Activated CD4-positive, alpha-beta T cell treated with anti-CD3 and anti-CD28 coated beads, Interleukin-2, amount 10 ng/mL, durations not matched to agents 7 days and 5 days (primary cell): ENCODE measurements at regions not wholly inside any gene's neighbourhood (a gene's known extent, or its start where the extent isn't known, plus 50 kb on each side); places are given as distances from the start of the nearest gene placed in this dataset.
A peak's percentile ranks its signal among the peaks of the same experiment; 100 is the strongest.

Source experiments
- CTCF ChIA-PET: fragments of 350-600 bp; sonication (Branson Sonifier 250); formaldehyde crosslinking; loops from one replicate; lab custom pipeline; 2021; ENCODE audit warnings: antibody characterized with exemption; lab: Charles Lee
- POLR2A ChIA-PET: fragments of 350-600 bp; sonication (Branson Sonifier 250); formaldehyde crosslinking; loops from one replicate; lab custom pipeline; 2021; ENCODE audit warnings: antibody characterized with exemption; lab: Charles Lee
- DNase-seq: peaks from one replicate; pipeline ENCODE4 v3.0.0-alpha.2; 2020
- H3K27ac Mint-ChIP-seq: one replicate; pipeline ENCODE4 v1.8.0; 2021; ENCODE audit warnings: mild to moderate bottlenecking, moderate library complexity, mixed read lengths
- H3K27me3 Mint-ChIP-seq: one replicate; pipeline ENCODE4 v1.8.0; 2021; ENCODE audit warnings: mixed read lengths
- H3K36me3 Mint-ChIP-seq: one replicate; pipeline ENCODE4 v1.8.0; 2021; ENCODE audit warnings: low read depth, mixed read lengths
- H3K4me1 Mint-ChIP-seq: one replicate; pipeline ENCODE4 v1.8.0; 2021; ENCODE audit warnings: mixed read lengths
- H3K4me3 Mint-ChIP-seq: one replicate; pipeline ENCODE4 v1.8.0; 2021; ENCODE audit warnings: mild to moderate bottlenecking, moderate library complexity, mixed read lengths
- H3K9me3 Mint-ChIP-seq: one replicate; pipeline ENCODE4 v1.8.0; 2021; ENCODE audit warnings: mixed read lengths

DNA sequence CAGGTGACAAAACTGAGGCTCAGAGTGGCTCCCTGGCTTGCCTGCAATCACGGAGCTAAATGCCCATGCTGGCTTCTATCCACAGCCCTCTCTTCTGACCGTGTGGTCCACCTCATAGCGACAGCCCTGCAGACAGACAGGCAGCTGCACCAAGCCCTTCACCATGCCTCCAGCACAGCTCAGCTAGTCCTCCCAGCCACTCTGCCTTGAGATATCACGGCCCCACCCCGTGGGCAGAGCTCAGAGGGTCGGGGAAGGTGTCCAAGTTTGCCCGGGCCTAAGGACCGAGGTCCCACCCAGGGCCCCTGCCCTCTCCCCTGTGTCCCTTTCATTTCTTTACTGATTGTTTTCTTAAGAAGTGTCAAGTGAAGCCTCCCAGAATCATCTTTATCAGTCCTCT, 128.2 kb upstream of the GLI2 start:
- H3K9me3 Mint-ChIP-seq: no peaks in the 10 kb centered on the region
- H3K36me3 Mint-ChIP-seq: no peaks in the 10 kb centered on the region
- H3K4me3 Mint-ChIP-seq: no peak overlapping the region
- H3K27me3 Mint-ChIP-seq: peaks cover 3% of the 10 kb centered on the region
- DNase-seq: no peak
- POLR2A ChIA-PET: no interaction called here
- no peaks in the 10 kb centered on the region for H3K4me1 Mint-ChIP-seq
- CTCF ChIA-PET: no interaction called here
- no peak overlapping the region for H3K27ac Mint-ChIP-seq

GRCh38 chr2:120607996-120608395, 127.7 kb upstream of the GLI2 start:
- CTCF ChIA-PET: no interaction called here
- no peaks in the 10 kb centered on the region for H3K9me3 Mint-ChIP-seq
- H3K36me3 Mint-ChIP-seq: no peaks in the 10 kb centered on the region
- H3K4me3 Mint-ChIP-seq: no peak overlapping the region
- peaks cover 3% of the 10 kb centered on the region for H3K27me3 Mint-ChIP-seq
- DNase-seq: no peak
- no peaks in the 10 kb centered on the region for H3K4me1 Mint-ChIP-seq
- H3K27ac Mint-ChIP-seq: no peak overlapping the region
- POLR2A ChIA-PET: no interaction called here

DNA sequence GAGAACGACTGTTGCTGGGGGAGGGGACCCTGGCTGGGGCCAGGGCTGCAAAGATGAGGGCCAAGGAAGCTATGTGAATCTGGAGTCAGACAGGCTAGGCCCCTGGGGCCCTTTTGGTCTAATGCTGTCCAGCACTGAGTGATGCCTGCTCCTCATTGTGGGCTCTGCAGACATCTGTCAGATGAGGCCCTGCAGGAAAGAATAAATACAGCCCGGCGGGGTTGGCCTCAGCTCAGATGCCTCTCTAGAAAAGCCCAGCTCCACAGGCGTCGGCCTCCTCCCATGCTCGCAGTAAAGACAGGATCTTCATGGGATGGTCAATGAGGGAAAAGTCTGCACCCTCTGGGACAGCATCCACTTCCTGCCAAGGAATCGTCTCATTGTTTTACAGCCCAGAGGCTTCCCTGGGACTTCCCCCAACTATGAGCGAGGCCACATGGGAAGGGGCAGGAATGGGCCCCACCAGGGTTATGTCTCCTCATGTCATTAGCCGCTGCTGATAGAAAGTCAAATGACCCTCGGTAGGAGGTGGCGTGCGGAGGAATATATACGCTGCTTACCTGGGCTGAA, 125.8 kb upstream of the GLI2 start:
- CTCF ChIA-PET: no interaction called here
- Mint-ChIP-seq H3K36me3 (no peaks in the 10 kb centered on the region), H3K4me3 (no peak overlapping the region), H3K9me3 (no peaks in the 10 kb centered on the region), H3K4me1 (no peaks in the 10 kb centered on the region), H3K27ac (no peak overlapping the region), H3K27me3 (no peaks in the 10 kb centered on the region)
- POLR2A ChIA-PET: no interaction called here
- DNase-seq: no peak

DNA sequence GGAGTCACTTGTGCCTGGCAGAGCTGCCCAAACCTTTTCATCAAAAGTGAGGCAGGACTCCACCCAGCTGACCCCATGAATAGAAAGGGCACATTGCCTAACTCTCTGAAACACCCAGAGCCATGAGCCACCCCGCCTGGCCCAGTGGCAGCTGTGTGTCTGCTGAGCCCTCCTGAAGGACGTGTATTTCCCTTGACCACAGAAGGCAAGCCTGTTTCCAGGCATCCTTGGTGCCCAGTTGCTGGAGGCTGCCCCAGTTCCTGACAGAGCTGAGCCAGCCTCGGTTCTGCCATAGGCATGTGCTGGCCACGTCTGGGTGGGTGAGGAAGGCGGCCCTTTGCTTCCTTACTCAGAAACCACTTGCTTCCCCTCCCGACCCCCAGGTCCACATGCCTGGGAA, 124.7 kb upstream of the GLI2 start:
- POLR2A ChIA-PET: no interaction called here
- Mint-ChIP-seq H3K9me3 (no peaks in the 10 kb centered on the region), H3K4me3 (no peak overlapping the region), H3K4me1 (no peaks in the 10 kb centered on the region), H3K27me3 (no peaks in the 10 kb centered on the region), H3K36me3 (no peaks in the 10 kb centered on the region), H3K27ac (no peak overlapping the region)
- DNase-seq: no peak
- CTCF ChIA-PET: interaction anchor here (1.2 kb wide), 1 partner anchor 32 kb away, joined by 3 read pairs; no protein-coding TSS in a partner anchor

DNA sequence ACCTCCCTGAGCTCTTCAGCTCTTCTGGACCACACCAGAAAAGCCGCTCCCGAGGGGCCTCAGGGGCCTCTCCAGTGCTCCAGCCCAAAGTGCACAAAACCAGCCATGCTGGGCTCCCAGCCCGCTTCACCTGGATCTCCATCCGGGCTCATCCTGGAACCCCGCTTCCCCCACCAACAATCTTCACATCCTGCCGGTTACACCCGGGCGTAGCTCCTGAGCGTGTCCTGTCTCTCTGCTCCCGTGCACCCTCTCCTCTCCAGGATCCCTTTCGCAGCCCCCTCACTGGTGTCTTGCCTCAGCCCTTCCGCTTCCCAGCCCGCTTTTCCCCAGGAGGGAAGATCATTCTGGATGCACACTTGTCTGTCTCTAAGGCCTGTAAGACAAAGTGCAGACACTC, 123.7 kb upstream of the GLI2 start:
- H3K4me3 Mint-ChIP-seq: no peak overlapping the region
- POLR2A ChIA-PET: interaction anchor here (0.6 kb wide), 1 partner anchor 1396 kb away, joined by 3 read pairs; no protein-coding TSS in a partner anchor
- no peaks in the 10 kb centered on the region for H3K4me1 Mint-ChIP-seq
- no peaks in the 10 kb centered on the region for H3K9me3 Mint-ChIP-seq
- no peaks in the 10 kb centered on the region for H3K36me3 Mint-ChIP-seq
- H3K27me3 Mint-ChIP-seq: no peaks in the 10 kb centered on the region
- CTCF ChIA-PET: interaction anchor here (1.2 kb wide), 1 partner anchor 33 kb away, joined by 3 read pairs; no protein-coding TSS in a partner anchor
- peak overlapping the region; percentile 5 for H3K27ac Mint-ChIP-seq
- no peak for DNase-seq

GRCh38 chr2:120612471-120612870, 123.2 kb upstream of the GLI2 start:
- Mint-ChIP-seq H3K9me3 (no peaks in the 10 kb centered on the region), H3K4me1 (no peaks in the 10 kb centered on the region), H3K36me3 (no peaks in the 10 kb centered on the region), H3K4me3 (no peak overlapping the region), H3K27me3 (no peaks in the 10 kb centered on the region), H3K27ac (no peak overlapping the region)
- DNase-seq: no peak
- CTCF ChIA-PET: no interaction called here
- POLR2A ChIA-PET: no interaction called here

DNA sequence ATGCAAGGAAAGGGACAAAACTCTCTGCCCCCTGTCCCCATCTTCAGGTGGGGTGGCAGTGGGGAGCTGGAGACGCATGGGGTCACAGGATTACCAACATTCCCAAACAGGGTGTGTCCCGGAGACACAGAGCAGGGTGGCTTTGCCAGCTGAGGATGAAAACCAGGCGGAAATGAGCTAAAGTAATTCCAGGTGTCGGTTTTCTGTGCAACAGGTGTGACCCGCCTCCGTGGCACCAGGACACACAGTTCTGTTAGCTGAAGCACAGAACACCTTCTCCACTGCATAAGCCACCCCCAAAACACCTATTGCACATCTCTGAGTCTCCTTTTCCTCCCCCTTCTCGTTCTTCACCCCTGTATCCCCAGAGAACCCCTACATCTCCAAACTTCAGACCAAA, 122.7 kb upstream of the GLI2 start:
- H3K4me1 Mint-ChIP-seq: no peaks in the 10 kb centered on the region
- no peak overlapping the region for H3K27ac Mint-ChIP-seq
- CTCF ChIA-PET: no interaction called here
- DNase-seq: no peak
- no peaks in the 10 kb centered on the region for H3K9me3 Mint-ChIP-seq
- POLR2A ChIA-PET: no interaction called here
- no peak overlapping the region for H3K4me3 Mint-ChIP-seq
- no peaks in the 10 kb centered on the region for H3K36me3 Mint-ChIP-seq
- no peaks in the 10 kb centered on the region for H3K27me3 Mint-ChIP-seq

DNA sequence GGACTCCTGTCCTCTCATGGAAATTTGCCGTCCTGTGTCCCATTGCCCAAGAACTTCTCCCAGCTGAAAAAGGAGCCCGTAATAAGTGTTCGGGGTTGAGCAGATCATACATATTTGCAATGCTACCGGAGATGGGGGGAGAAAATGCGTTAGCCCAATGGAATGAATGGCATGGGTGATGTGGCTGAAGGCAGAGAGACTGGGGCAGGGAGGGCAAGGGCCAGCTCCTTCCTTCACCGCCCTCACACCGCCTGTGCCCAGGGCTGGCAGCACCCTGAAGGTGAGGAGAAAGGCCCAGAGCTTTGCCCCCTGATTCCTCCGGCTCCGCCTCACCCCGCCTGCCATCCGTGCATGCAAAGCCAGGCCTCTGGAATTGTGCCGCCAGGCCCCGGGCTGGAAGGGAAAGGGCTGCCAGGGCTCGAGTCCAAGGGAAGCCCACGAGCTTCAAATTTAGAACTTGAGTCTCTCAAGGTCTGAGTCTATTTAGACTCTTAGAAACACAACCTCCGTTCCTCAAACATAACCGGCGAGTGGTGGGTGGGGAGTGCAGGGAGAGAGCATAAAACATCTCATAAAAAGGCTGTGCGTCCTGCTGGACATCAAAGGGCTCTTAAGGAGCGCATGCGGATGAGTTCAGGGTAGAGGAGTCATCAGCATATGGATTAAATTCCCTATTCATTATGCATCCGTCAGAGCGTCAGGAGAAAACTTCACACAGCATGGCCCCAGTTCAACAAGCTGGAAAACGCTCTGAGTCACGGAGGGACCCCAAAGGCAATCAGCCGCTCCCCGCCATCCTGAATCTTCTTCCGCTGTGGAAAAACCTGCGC, 121.7 kb upstream of the GLI2 start:
- H3K27me3 Mint-ChIP-seq: no peaks in the 10 kb centered on the region
- DNase-seq: no peak
- ChIA-PET CTCF (no interaction called here), POLR2A (no interaction called here)
- H3K9me3 Mint-ChIP-seq: no peaks in the 10 kb centered on the region
- no peak overlapping the region for H3K4me3 Mint-ChIP-seq
- no peak overlapping the region for H3K27ac Mint-ChIP-seq
- H3K36me3 Mint-ChIP-seq: no peaks in the 10 kb centered on the region
- H3K4me1 Mint-ChIP-seq: no peaks in the 10 kb centered on the region

GRCh38 chr2:120614901-120615300, 120.8 kb upstream of the GLI2 start:
- Mint-ChIP-seq H3K27me3 (no peaks in the 10 kb centered on the region), H3K36me3 (no peaks in the 10 kb centered on the region), H3K27ac (no peak overlapping the region), H3K4me3 (no peak overlapping the region), H3K9me3 (no peaks in the 10 kb centered on the region), H3K4me1 (no peaks in the 10 kb centered on the region)
- ChIA-PET POLR2A (no interaction called here), CTCF (no interaction called here)
- DNase-seq: no peak

- H3K4me3 Mint-ChIP-seq: no peak overlapping the region
- no peaks in the 10 kb centered on the region for H3K27me3 Mint-ChIP-seq
- H3K27ac Mint-ChIP-seq: no peak overlapping the region
- DNase-seq: no peak
- ChIA-PET POLR2A (no interaction called here), CTCF (no interaction called here)
- H3K4me1 Mint-ChIP-seq: no peaks in the 10 kb centered on the region
- no peaks in the 10 kb centered on the region for H3K9me3 Mint-ChIP-seq
- no peaks in the 10 kb centered on the region for H3K36me3 Mint-ChIP-seq
These were observed 119.4 kb upstream of the GLI2 start for GRCh38 chr2:120616261-120616660.

DNA sequence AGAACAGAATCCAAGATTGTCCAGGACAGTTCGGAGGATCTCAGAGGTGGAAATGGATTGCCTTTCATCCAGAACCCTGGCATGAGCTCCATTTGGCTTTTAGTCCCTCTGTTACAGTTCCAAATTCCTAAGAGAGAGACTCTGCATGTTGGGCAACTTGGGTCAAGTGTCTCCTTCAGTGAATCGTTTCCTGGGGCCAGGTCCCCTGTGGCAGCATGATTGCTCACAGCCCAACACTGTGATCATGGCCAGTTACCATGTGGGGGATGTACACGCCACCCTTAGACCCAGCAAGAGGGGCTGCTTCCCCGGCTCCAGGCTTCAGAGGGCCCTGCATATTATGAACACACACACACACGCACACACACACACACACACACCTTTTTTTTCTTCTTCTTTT, 118.6 kb upstream of the GLI2 start:
- no peaks in the 10 kb centered on the region for H3K9me3 Mint-ChIP-seq
- H3K4me1 Mint-ChIP-seq: no peaks in the 10 kb centered on the region
- no peak for DNase-seq
- POLR2A ChIA-PET: no interaction called here
- H3K4me3 Mint-ChIP-seq: no peak overlapping the region
- no peaks in the 10 kb centered on the region for H3K36me3 Mint-ChIP-seq
- H3K27ac Mint-ChIP-seq: no peak overlapping the region
- CTCF ChIA-PET: no interaction called here
- H3K27me3 Mint-ChIP-seq: no peaks in the 10 kb centered on the region

DNA sequence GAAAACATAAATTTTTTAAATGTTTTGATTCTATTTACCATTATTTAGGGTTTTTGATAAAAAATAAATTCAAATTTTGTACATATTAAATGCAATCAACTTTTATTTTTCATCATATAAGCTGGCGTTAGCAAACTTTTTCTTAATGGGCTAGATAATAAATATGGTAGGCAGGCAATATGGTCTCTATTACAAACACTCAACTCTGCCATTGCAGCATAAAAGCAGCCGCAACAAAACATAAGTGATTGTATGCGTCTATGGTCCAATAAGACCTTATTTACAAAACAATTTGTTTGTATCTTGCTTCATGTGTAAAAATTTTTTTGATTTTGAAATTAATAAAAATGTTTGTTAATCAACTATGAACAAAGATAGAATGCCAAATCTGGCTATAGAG, 116.8 kb upstream of the GLI2 start:
- no peaks in the 10 kb centered on the region for H3K36me3 Mint-ChIP-seq
- POLR2A ChIA-PET: no interaction called here
- H3K9me3 Mint-ChIP-seq: no peaks in the 10 kb centered on the region
- no peaks in the 10 kb centered on the region for H3K4me1 Mint-ChIP-seq
- CTCF ChIA-PET: no interaction called here
- no peak overlapping the region for H3K4me3 Mint-ChIP-seq
- H3K27ac Mint-ChIP-seq: no peak overlapping the region
- H3K27me3 Mint-ChIP-seq: no peaks in the 10 kb centered on the region
- DNase-seq: no peak

- no peak for DNase-seq
- CTCF ChIA-PET: no interaction called here
- POLR2A ChIA-PET: no interaction called here
- Mint-ChIP-seq H3K4me3 (no peak overlapping the region), H3K36me3 (no peaks in the 10 kb centered on the region), H3K27ac (no peak overlapping the region), H3K9me3 (no peaks in the 10 kb centered on the region), H3K27me3 (no peaks in the 10 kb centered on the region), H3K4me1 (no peaks in the 10 kb centered on the region)
These were observed 116.1 kb upstream of the GLI2 start for GRCh38 chr2:120619579-120619978.
